Fibroblast of lung (primary cell): ENCODE measurements at regions not wholly inside any gene's neighbourhood (a gene's known extent, or its start where the extent isn't known, plus 50 kb on each side); places are given as distances from the start of the nearest gene placed in this dataset.

ENCODE experiments used
- DNase-seq, 2 donors: peaks; one replicate each; pipeline versions ENCODE4 v3.0.0 to v3.0.0-alpha.2; 2010; ENCODE audit warnings: low read depth in 2 of 2
- H2AFZ ChIP-seq: 2 replicates; pipeline ENCODE4 v1.5.1; 2012; ENCODE audit warnings: low read length, control low read depth, inconsistent platforms
- H3K27ac ChIP-seq: 2 replicates; pipeline ENCODE4 v1.5.1; 2011; ENCODE audit warnings: low read length, control low read depth; ENCODE audit not compliant: insufficient read depth
- H3K27me3 ChIP-seq: 2 replicates; pipeline ENCODE4 v1.5.1; 2011; ENCODE audit warnings: mild to moderate bottlenecking, low read length; ENCODE audit not compliant: control insufficient read depth, insufficient read depth
- H3K36me3 ChIP-seq: 2 replicates; pipeline ENCODE4 v1.5.1; 2011; ENCODE audit warnings: low read length; ENCODE audit not compliant: control insufficient read depth, insufficient read depth
- H3K4me1 ChIP-seq: 2 replicates; pipeline ENCODE4 v1.5.1; 2011; ENCODE audit warnings: low read length; ENCODE audit not compliant: control insufficient read depth, insufficient read depth; ENCODE audit errors: extremely low read depth
- H3K4me2 ChIP-seq: 2 replicates; pipeline ENCODE4 v1.5.1; 2011; ENCODE audit warnings: low read length, control low read depth; ENCODE audit not compliant: insufficient read depth; ENCODE audit errors: extremely low read depth
- H3K4me3 ChIP-seq, 4 experiments: fragments of 200-600 bp in 1 of 4; sonication (generic) in 1 of 4; replicated peaks in 1 of 4; 2 replicates each; pipeline ENCODE4 v1.5.1; 2011 to 2016; ENCODE audit warnings: low read length in 4 of 4, low read depth in 3 of 4, mild to moderate bottlenecking in 3 of 4, control low read depth in 2 of 4, inconsistent platforms in 1 of 4, mixed read lengths in 1 of 4; ENCODE audit not compliant: insufficient read depth in 1 of 4; ENCODE audit errors: control extremely low read depth in 1 of 4
- H3K79me2 ChIP-seq: 2 replicates; pipeline ENCODE4 v1.5.1; 2012; ENCODE audit warnings: mild to moderate bottlenecking, low read length, inconsistent platforms; ENCODE audit not compliant: control insufficient read depth, insufficient read depth
- H3K9ac ChIP-seq: 2 replicates; pipeline ENCODE4 v1.5.1; 2011; ENCODE audit warnings: mild to moderate bottlenecking, low read length, control low read depth; ENCODE audit not compliant: insufficient read depth
- H3K9me3 ChIP-seq: 2 replicates; pipeline ENCODE4 v1.5.1; 2012; ENCODE audit warnings: low read depth, low read length; ENCODE audit not compliant: control insufficient read depth, insufficient read depth
- H4K20me1 ChIP-seq: 2 replicates; pipeline ENCODE4 v1.5.1; 2011; ENCODE audit warnings: low read length; ENCODE audit not compliant: control insufficient read depth, insufficient read depth; ENCODE audit errors: extremely low read depth
- CTCF ChIP-seq, 2 donors: IDR thresholded peaks in 1 of 2; conservative IDR thresholded peaks in 1 of 2; 1 replicate in 1 of 2; 2 replicates in 1 of 2; pipeline ENCODE4 v1.5.1; 2011 to 2012; ENCODE audit warnings: low read length in 2 of 2, control low read depth in 1 of 2, inconsistent platforms in 1 of 2, low read depth in 1 of 2, mild to moderate bottlenecking in 1 of 2
- EZH2 ChIP-seq: IDR thresholded peaks from 2 replicates; pipeline ENCODE4 v1.5.1; 2012; ENCODE audit warnings: low read length, control low read depth, mild to moderate bottlenecking; ENCODE audit errors: missing control alignments

GRCh38 chr11:97349201-97349600, 959.4 kb downstream of the JRKL start:
- Histone ChIP-seq H3K4me2 (no peak overlapping the region), H3K4me3 (no peak overlapping the region), H3K36me3 (no peaks in the 10 kb centered on the region), H3K4me1 (no peaks in the 10 kb centered on the region), H3K27ac (no peak overlapping the region), H4K20me1 (no peaks in the 10 kb centered on the region), H3K9me3 (no peaks in the 10 kb centered on the region), H3K79me2 (no peaks in the 10 kb centered on the region), H3K27me3 (no peaks in the 10 kb centered on the region), H2AFZ (no peak overlapping the region), H3K9ac (no peak overlapping the region)
- DNase-seq = no peak
- TF ChIP-seq EZH2 (no peak), CTCF (conservative IDR thresholded peaks at IDR 0.05 in 1 of 2, IDR thresholded peaks at IDR 0.05 in 1 of 2; ENCODE audit: low read depth in 1 of 2, low read length in 2 of 2) (no peak)

GRCh38 chr11:97351939-97352338, 962.1 kb downstream of the JRKL start:
- H4K20me1 ChIP-seq = no peaks in the 10 kb centered on the region
- no peak overlapping the region for H3K27ac ChIP-seq
- H3K4me1 ChIP-seq = no peaks in the 10 kb centered on the region
- no peak for DNase-seq
- H3K4me3 ChIP-seq = no peak overlapping the region
- no peaks in the 10 kb centered on the region for H3K79me2 ChIP-seq
- H3K36me3 ChIP-seq = no peaks in the 10 kb centered on the region
- no peaks in the 10 kb centered on the region for H3K9me3 ChIP-seq
- H2AFZ ChIP-seq = no peak overlapping the region
- H3K9ac ChIP-seq = no peak overlapping the region
- no peaks in the 10 kb centered on the region for H3K27me3 ChIP-seq
- no peak overlapping the region for H3K4me2 ChIP-seq
- no peak for TF ChIP-seq EZH2
- no peak for TF ChIP-seq CTCF (conservative IDR thresholded peaks at IDR 0.05 in 1 of 2, IDR thresholded peaks at IDR 0.05 in 1 of 2; ENCODE audit: low read depth in 1 of 2, low read length in 2 of 2)

- no peaks in the 10 kb centered on the region for H3K79me2 ChIP-seq
- no peak overlapping the region for H2AFZ ChIP-seq
- H4K20me1 ChIP-seq = no peaks in the 10 kb centered on the region
- no peak overlapping the region for H3K9ac ChIP-seq
- no peaks in the 10 kb centered on the region for H3K4me1 ChIP-seq
- no peak overlapping the region for H3K27ac ChIP-seq
- no peaks in the 10 kb centered on the region for H3K9me3 ChIP-seq
- no peaks in the 10 kb centered on the region for H3K27me3 ChIP-seq
- H3K4me3 ChIP-seq = no peak overlapping the region
- DNase-seq = no peak
- H3K4me2 ChIP-seq = no peak overlapping the region
- TF ChIP-seq EZH2 (no peak), CTCF (conservative IDR thresholded peaks at IDR 0.05 in 1 of 2, IDR thresholded peaks at IDR 0.05 in 1 of 2; ENCODE audit: low read depth in 1 of 2, low read length in 2 of 2) (no peak)
- no peaks in the 10 kb centered on the region for H3K36me3 ChIP-seq
Observed at GRCh38 chr11:97354026-97354425, 964.2 kb downstream of the JRKL start.
